ENCODE measurements at regions not wholly inside any gene's neighbourhood (a gene's known extent, or its start where the extent isn't known, plus 50 kb on each side); places are given as distances from the start of the nearest gene placed in this dataset.
A peak's percentile ranks its signal among the peaks of the same experiment; 100 is the strongest.

DNA sequence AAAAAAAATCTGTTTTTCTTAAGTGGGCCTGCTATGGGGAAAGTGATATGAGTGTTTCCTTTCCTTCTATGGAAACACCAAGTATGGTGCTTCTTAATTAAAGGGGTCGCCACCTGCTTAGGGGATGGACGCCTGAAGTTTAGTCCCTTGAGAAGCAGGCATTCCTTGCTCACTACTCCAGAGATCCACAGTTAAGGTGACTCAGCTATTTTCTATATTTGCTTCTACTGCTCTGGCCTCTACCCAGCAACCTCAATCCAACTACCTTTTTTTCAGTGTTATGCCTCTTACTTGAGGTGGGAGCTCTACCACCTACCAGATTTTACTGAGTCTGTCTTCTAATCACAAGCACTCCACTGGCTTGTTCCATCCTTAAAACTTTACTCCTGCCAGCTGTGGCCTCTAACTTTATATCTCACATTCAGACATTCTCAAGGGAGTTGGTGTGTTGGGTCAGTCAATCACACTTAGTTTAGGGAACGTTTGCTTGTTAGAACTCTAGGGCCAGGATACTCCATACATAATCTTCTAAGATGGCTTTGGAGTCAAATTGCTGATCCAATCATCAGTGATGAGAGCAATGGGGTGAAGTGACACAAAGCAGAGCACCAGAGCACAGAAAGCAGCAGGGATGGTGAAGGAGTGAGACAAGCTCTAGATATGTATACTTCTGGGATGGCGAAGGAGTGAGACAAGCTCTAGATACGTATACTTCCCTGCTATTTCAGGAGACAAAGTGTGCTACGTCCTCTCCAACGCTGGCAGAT, 708.1 kb downstream of the EFNA5 start:
- no peak overlapping the region for H2BK5ac ChIP-seq (ENCODE audit: insufficient read length, low read length)
- H3K27me3 ChIP-seq (ENCODE audit: insufficient read depth, low read length): no peaks in the 10 kb centered on the region
- no peak overlapping the region for H2BK15ac ChIP-seq (ENCODE audit: low read depth, low read length)

More for the DNA sequence above, 708.1 kb downstream of the EFNA5 start:
- H3K4me1 ChIP-seq (ENCODE audit: insufficient read depth, low read length): peaks cover 3% of the 10 kb centered on the region; the same call in 1 of the 2 replicates
- H3K14ac ChIP-seq (ENCODE audit: insufficient read depth, low read length): no peak overlapping the region
- H3K23ac ChIP-seq (ENCODE audit: insufficient read length, low read depth, low read length): no peak overlapping the region
- H3K9me3 Mint-ChIP-seq: peaks cover 2 to 3% of the 10 kb centered on the region in 2 experiments; a peak in 3 of 5 replicates
- no peaks in the 10 kb centered on the region for H3K9me3 ChIP-seq (ENCODE audit: control insufficient read depth, low read depth, low read length)
- DNase-seq: no peak
- WGBS (ENCODE audit: extremely low coverage, insufficient read length, low lambda C conversion rate): no CpG with 5 or more reads among the region's 7 CpGs
- no peaks in the 10 kb centered on the region for H4K20me1 ChIP-seq (ENCODE audit: control insufficient read depth, insufficient read depth, insufficient read length)
- H3K56ac ChIP-seq (ENCODE audit: insufficient read length, low read depth, low read length): no peak overlapping the region
- no peak for TF ChIP-seq CTCF (conservative IDR thresholded peaks at IDR 0.05)
- no peak overlapping the region for H3T11ph ChIP-seq (ENCODE audit: low read length)
- H3K23me2 ChIP-seq (ENCODE audit: insufficient read length, low read depth, low read length, poor library complexity, severe bottlenecking): no peaks in the 10 kb centered on the region
- H3K27ac Mint-ChIP-seq: peak overlapping the region in 1 of 3 experiments; percentile 8; a peak in 1 of 7 replicates
- peaks cover 13 to 25% (median 16%) of the 10 kb centered on the region in 3 experiments; a peak in 6 of 7 replicates for H3K36me3 Mint-ChIP-seq (ENCODE audit: insufficient read depth in 1 of 3, low read depth in 3 of 3)
- H2BK20ac ChIP-seq (ENCODE audit: low read depth, low read length, poor library complexity, severe bottlenecking): no peak overlapping the region
- H3K4ac ChIP-seq (ENCODE audit: low read depth, low read length): no peak overlapping the region
- no peak overlapping the region for H2AFZ ChIP-seq (ENCODE audit: low read length)
- no peak overlapping the region for H3K4me2 ChIP-seq (ENCODE audit: insufficient read depth, insufficient read length, low read length)
- H3K79me1 ChIP-seq (ENCODE audit: insufficient read depth, low read depth, low read length, poor library complexity, severe bottlenecking): no peaks in the 10 kb centered on the region
- no peak overlapping the region for H2AK5ac ChIP-seq (ENCODE audit: insufficient read length, low read length)
- no peak overlapping the region for H3K9ac ChIP-seq (ENCODE audit: extremely low read depth, insufficient read length, low read length)
- H3K4me1 Mint-ChIP-seq: peaks cover 3 to 5% of the 10 kb centered on the region in 2 experiments; a peak in 3 of 4 replicates
- no peak overlapping the region for H4K91ac ChIP-seq (ENCODE audit: insufficient read length, low read depth, low read length)
- H4K8ac ChIP-seq (replicated peaks; ENCODE audit: insufficient read length, low read depth, low read length): no peak overlapping the region
- H3K79me2 ChIP-seq (ENCODE audit: insufficient read depth, low read length): no peaks in the 10 kb centered on the region
- H2BK12ac ChIP-seq (ENCODE audit: insufficient read length, low read depth, low read length): no peak overlapping the region
- no peak overlapping the region for H3K4me3 Mint-ChIP-seq
- no peaks in the 10 kb centered on the region for H3K27me3 Mint-ChIP-seq (ENCODE audit: low read depth)
- H2BK120ac ChIP-seq (ENCODE audit: low read depth, low read length, poor library complexity, severe bottlenecking): no peak overlapping the region
- H3K18ac ChIP-seq (ENCODE audit: insufficient read length, low read depth, low read length): no peak overlapping the region
- no peak overlapping the region for H4K5ac ChIP-seq (ENCODE audit: insufficient read length, low read depth, low read length)
- no peak overlapping the region for H3K27ac ChIP-seq (ENCODE audit: insufficient read length, low read depth, low read length)
